GM19397 (cell line): ENCODE measurements at regions not wholly inside any gene's neighbourhood (a gene's known extent, or its start where the extent isn't known, plus 50 kb on each side); places are given as distances from the start of the nearest gene placed in this dataset.

ENCODE experiments used
- ATAC-seq: cut with Tn5 transposase; IDR thresholded peaks from one replicate; pipeline ENCODE4 v1.9.1; 2021; ENCODE audit warnings: mild to moderate bottlenecking, moderate library complexity; ENCODE audit not compliant: unreplicated experiment

- ATAC-seq, result no peak
Measured at GRCh38 chr6:44050872-44051505, 76.3 kb downstream of the MRPL14 start.

- no peak for ATAC-seq
Measured at GRCh38 chr6:44049989-44050871, 77.0 kb downstream of the MRPL14 start.

GRCh38 chr6:44049163-44049988 lies 77.9 kb downstream of the MRPL14 start:
- no peak for ATAC-seq

GRCh38 chr6:44048277-44048676 lies 79.0 kb downstream of the MRPL14 start:
- ATAC-seq, result no peak

- no peak for ATAC-seq
Measured at GRCh38 chr6:44047801-44048200, 79.5 kb downstream of the MRPL14 start.

GRCh38 chr6:44047179-44047546 lies 80.1 kb downstream of the MRPL14 start:
- no peak for ATAC-seq

GRCh38 chr6:44046516-44047178 lies 80.6 kb downstream of the MRPL14 start:
- no peak for ATAC-seq

GRCh38 chr6:44045672-44046015 lies 81.6 kb downstream of the MRPL14 start:
- ATAC-seq, result no peak

GRCh38 chr6:44044940-44045671 lies 82.1 kb downstream of the MRPL14 start:
- ATAC-seq, result no peak

- no peak for ATAC-seq
Measured at GRCh38 chr6:44044154-44044539, 83.1 kb downstream of the MRPL14 start.

- no peak for ATAC-seq
Measured at GRCh38 chr6:44043479-44044153, 83.6 kb downstream of the MRPL14 start.

- no peak for ATAC-seq
Measured at GRCh38 chr6:44042989-44043478, 84.2 kb downstream of the MRPL14 start.

- ATAC-seq, result no peak
Measured at GRCh38 chr6:44042261-44042988, 84.8 kb downstream of the MRPL14 start.

- ATAC-seq, result no peak
Measured at GRCh38 chr6:44041461-44042260, 85.6 kb downstream of the MRPL14 start.

GRCh38 chr6:44040786-44041185 lies 86.5 kb downstream of the MRPL14 start:
- no peak for ATAC-seq

- no peak for ATAC-seq
Measured at GRCh38 chr6:44039839-44040350, 87.4 kb downstream of the MRPL14 start.

GRCh38 chr6:44039191-44039719 lies 88.0 kb downstream of the MRPL14 start:
- ATAC-seq, result no peak
